ENCODE measurements at regions not wholly inside any gene's neighbourhood (a gene's known extent, or its start where the extent isn't known, plus 50 kb on each side); places are given as distances from the start of the nearest gene placed in this dataset.

DNA sequence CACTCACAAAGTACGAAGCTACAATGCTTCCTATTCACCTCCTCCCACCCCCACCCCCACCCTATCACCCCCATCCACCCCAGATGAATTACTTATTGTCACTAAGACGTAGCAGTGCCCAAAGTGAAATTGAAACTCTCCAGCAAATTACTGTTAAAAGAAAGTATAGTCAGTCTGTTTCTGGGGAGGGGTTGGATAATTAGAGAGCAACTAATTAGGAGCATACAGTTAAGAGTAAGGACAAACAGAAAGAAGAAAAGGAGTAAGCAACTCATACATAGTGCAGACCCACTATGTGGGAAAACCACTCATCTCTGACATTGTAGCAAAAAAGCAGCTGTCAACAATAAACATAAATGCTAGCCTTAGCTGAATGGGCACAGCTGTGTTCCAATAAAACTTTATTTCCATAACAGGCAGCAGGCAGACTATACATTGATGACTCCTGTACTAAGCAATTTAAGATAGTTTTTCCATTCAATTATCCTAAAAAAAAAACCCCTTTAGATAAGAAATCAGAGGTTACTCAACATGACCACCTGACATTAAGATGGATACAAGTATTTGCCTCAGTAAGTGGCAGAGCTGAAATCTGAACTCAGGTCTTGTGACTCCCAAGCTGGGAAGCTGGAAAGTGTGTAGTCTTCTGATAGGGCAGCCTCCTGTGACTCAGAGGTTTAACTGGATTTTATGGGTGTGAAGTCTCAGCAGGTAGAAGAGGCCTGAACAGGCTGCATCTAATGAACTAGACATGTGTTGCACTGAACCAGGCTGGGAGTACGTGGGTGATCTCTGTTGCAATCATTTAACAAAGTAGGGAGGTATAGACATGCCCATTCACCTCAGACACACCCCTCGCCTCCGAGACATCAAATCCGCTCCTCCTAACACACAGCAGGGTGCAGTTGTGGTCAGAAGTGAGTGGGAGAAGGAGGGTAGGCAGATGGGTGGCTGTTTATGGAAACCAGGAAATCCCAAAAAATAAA lies 171.8 kb upstream of the KLF7 start:
- Histone ChIP-seq H3K36me3 (ENCODE audit: insufficient read depth, low read length) (no peaks in the 10 kb centered on the region), H2AFZ (ENCODE audit: low read length) (no peak overlapping the region), H4K20me1 (ENCODE audit: insufficient read depth, low read length) (no peaks in the 10 kb centered on the region), H3K79me2 (ENCODE audit: insufficient read depth, low read length) (no peaks in the 10 kb centered on the region), H3K4me2 (ENCODE audit: insufficient read depth, low read length) (no peak overlapping the region), H3K27ac (ENCODE audit: low read depth, low read length) (no peak overlapping the region), H3K9me3 (ENCODE audit: low read depth, low read length) (no peaks in the 10 kb centered on the region), H3K4me1 (ENCODE audit: insufficient read depth, low read length) (peaks cover 23% of the 10 kb centered on the region), H3K27me3 (ENCODE audit: insufficient read depth, low read length) (no peaks in the 10 kb centered on the region), H3K4me3 (ENCODE audit: insufficient read depth, low read length) (no peak overlapping the region)
- DNase-seq (ENCODE audit: insufficient read length, low spot score, missing footprints), result no peak
- TF ChIP-seq, protein P1, sequence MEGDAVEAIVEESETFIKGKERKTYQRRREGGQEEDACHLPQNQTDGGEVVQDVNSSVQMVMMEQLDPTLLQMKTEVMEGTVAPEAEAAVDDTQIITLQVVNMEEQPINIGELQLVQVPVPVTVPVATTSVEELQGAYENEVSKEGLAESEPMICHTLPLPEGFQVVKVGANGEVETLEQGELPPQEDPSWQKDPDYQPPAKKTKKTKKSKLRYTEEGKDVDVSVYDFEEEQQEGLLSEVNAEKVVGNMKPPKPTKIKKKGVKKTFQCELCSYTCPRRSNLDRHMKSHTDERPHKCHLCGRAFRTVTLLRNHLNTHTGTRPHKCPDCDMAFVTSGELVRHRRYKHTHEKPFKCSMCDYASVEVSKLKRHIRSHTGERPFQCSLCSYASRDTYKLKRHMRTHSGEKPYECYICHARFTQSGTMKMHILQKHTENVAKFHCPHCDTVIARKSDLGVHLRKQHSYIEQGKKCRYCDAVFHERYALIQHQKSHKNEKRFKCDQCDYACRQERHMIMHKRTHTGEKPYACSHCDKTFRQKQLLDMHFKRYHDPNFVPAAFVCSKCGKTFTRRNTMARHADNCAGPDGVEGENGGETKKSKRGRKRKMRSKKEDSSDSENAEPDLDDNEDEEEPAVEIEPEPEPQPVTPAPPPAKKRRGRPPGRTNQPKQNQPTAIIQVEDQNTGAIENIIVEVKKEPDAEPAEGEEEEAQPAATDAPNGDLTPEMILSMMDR (IDR thresholded peaks at IDR 0.05; ENCODE audit: extremely low read depth, low read depth, low read length), result no peak

DNA sequence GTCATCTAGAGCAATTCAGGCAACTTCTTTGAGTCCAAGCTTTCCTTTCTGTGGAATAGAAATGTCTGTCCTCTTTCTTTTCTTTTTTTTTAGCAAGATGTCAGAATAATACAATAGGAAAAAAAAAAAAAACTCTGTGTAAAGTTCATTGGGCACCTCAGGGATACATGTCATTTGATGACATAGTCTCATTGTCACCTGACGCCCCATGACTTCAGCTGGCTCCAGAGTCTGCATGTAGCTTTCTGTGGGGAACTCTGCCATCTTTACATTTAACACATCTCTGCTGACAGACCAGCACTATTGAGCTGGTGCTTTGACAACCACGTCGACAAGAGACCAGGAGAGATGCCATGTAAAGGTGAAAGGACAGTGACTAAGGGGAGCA lies 172.5 kb upstream of the KLF7 start:
- TF ChIP-seq, protein P1 (IDR thresholded peaks at IDR 0.05; ENCODE audit: extremely low read depth, low read depth, low read length), result no peak
- no peak overlapping the region for H3K4me2 ChIP-seq (ENCODE audit: insufficient read depth, low read length)
- H3K79me2 ChIP-seq (ENCODE audit: insufficient read depth, low read length), result no peaks in the 10 kb centered on the region
- DNase-seq (ENCODE audit: insufficient read length, low spot score, missing footprints), result no peak
- H3K4me1 ChIP-seq (ENCODE audit: insufficient read depth, low read length), result peaks cover 22% of the 10 kb centered on the region
- H3K36me3 ChIP-seq (ENCODE audit: insufficient read depth, low read length), result no peaks in the 10 kb centered on the region
- H3K27ac ChIP-seq (ENCODE audit: low read depth, low read length), result no peak overlapping the region
- no peak overlapping the region for H3K4me3 ChIP-seq (ENCODE audit: insufficient read depth, low read length)
- H3K27me3 ChIP-seq (ENCODE audit: insufficient read depth, low read length), result no peaks in the 10 kb centered on the region
- no peaks in the 10 kb centered on the region for H4K20me1 ChIP-seq (ENCODE audit: insufficient read depth, low read length)
- H2AFZ ChIP-seq (ENCODE audit: low read length), result no peak overlapping the region
- H3K9me3 ChIP-seq (ENCODE audit: low read depth, low read length), result no peaks in the 10 kb centered on the region

DNA sequence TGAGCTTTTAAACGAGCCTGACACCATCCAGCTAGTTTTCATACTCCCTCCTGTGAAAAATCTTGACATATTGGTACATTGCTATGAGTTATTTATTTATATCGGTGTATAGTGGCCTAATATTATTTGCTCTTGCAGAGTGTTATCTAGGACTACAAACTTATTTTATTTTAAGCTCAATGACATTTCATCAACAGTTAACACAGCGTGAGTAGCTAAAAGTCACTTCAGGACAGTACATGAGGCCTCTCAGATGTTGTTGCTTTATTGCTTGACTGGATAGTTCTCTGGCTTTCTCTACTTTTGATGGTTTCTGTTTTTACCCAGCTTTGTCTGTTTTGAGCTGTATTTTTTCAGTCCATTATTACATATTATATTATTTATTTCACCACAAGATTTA lies 172.9 kb upstream of the KLF7 start:
- H2AFZ ChIP-seq (ENCODE audit: low read length), result no peak overlapping the region
- no peaks in the 10 kb centered on the region for H3K79me2 ChIP-seq (ENCODE audit: insufficient read depth, low read length)
- no peaks in the 10 kb centered on the region for H3K9me3 ChIP-seq (ENCODE audit: low read depth, low read length)
- DNase-seq (ENCODE audit: insufficient read length, low spot score, missing footprints), result no peak
- no peaks in the 10 kb centered on the region for H4K20me1 ChIP-seq (ENCODE audit: insufficient read depth, low read length)
- no peak overlapping the region for H3K4me3 ChIP-seq (ENCODE audit: insufficient read depth, low read length)
- no peak overlapping the region for H3K27ac ChIP-seq (ENCODE audit: low read depth, low read length)
- peaks cover 18% of the 10 kb centered on the region for H3K4me1 ChIP-seq (ENCODE audit: insufficient read depth, low read length)
- no peak overlapping the region for H3K4me2 ChIP-seq (ENCODE audit: insufficient read depth, low read length)
- no peaks in the 10 kb centered on the region for H3K27me3 ChIP-seq (ENCODE audit: insufficient read depth, low read length)
- TF ChIP-seq, protein P1 (IDR thresholded peaks at IDR 0.05; ENCODE audit: extremely low read depth, low read depth, low read length), result no peak
- no peaks in the 10 kb centered on the region for H3K36me3 ChIP-seq (ENCODE audit: insufficient read depth, low read length)

DNA sequence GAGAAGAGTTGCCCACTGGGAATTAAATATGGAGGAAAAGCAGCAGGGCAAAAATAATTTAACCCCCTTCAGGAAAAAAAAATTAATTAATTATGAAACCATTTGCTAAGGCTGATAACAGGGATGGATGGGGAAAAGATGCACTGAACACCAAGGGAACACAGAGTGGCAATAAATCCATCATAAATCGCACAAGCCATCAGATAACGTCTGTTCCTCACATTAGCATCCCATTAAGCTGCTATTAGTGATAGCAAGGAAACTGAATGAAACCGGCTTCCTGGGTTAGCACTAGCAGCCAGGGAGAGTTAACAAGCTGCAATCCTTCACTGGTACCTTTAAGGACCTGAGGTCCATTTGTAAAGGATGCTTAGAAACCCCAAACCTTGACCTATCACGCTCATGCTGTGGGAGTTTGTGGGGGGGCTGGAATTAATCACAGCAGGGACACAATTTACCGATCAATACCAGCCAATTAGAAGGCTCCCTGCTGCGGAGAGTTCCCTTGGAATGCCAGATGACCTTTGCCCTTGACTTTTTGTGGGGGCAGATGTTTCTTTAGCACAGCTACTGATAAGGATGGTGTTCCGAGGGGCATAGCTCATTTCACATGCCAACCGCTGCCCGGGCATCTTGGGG lies 175.5 kb upstream of the KLF7 start:
- no peak overlapping the region for H3K4me2 ChIP-seq (ENCODE audit: insufficient read depth, low read length)
- no peak overlapping the region for H3K4me3 ChIP-seq (ENCODE audit: insufficient read depth, low read length)
- no peaks in the 10 kb centered on the region for H3K27me3 ChIP-seq (ENCODE audit: insufficient read depth, low read length)
- H3K79me2 ChIP-seq (ENCODE audit: insufficient read depth, low read length), result no peaks in the 10 kb centered on the region
- no peak for DNase-seq (ENCODE audit: insufficient read length, low spot score, missing footprints)
- no peaks in the 10 kb centered on the region for H3K4me1 ChIP-seq (ENCODE audit: insufficient read depth, low read length)
- H3K27ac ChIP-seq (ENCODE audit: low read depth, low read length), result no peak overlapping the region
- H3K36me3 ChIP-seq (ENCODE audit: insufficient read depth, low read length), result no peaks in the 10 kb centered on the region
- H3K9me3 ChIP-seq (ENCODE audit: low read depth, low read length), result no peaks in the 10 kb centered on the region
- TF ChIP-seq, protein P1 (IDR thresholded peaks at IDR 0.05; ENCODE audit: extremely low read depth, low read depth, low read length), result no peak
- no peak overlapping the region for H2AFZ ChIP-seq (ENCODE audit: low read length)
- no peaks in the 10 kb centered on the region for H4K20me1 ChIP-seq (ENCODE audit: insufficient read depth, low read length)

All from osteoblast (primary cell).